ENCODE measurements at regions not wholly inside any gene's neighbourhood (a gene's known extent, or its start where the extent isn't known, plus 50 kb on each side); places are given as distances from the start of the nearest gene placed in this dataset.

GRCh38 chr6:159099276-159099675 lies 54.5 kb upstream of the TAGAP start:
- Histone ChIP-seq H3K4me3 (replicated peaks; ENCODE audit: low read depth, low read length) (no peak overlapping the region), H3K27me3 (replicated peaks; ENCODE audit: control insufficient read depth, insufficient read depth, low read length) (no peaks in the 10 kb centered on the region), H3K36me3 (ENCODE audit: control insufficient read depth, insufficient read depth, low read length) (no peaks in the 10 kb centered on the region)
- no peak for DNase-seq (ENCODE audit: extremely low read depth, insufficient read length)
- TF ChIP-seq CTCF (IDR thresholded peaks at IDR 0.05; ENCODE audit: insufficient read depth, low read length, poor library complexity, severe bottlenecking), result no peak

DNA sequence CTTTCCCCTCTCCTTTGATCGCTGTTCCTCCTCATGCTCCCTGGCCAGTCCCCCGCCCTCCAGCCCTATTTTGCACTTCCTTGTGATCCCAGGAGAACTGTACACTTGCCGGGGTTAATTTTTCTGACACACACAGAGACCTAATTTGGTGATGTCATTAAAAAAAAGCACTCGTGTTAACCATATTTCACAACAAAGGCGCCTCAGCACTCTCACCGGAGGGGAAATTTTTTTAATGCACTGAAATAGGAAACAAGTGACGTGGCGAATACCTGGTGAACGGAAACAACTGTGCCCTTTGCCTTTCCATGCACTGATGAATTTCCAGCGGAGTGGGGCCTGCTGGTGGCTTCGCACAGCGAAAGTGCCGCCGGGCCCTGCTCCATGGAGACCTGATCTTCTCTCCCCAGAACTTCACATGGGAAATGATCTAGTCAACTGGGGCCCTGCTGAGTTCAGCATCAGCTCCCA lies 53.9 kb upstream of the TAGAP start:
- peak; percentile 64 for DNase-seq (ENCODE audit: extremely low read depth, insufficient read length)

DNA sequence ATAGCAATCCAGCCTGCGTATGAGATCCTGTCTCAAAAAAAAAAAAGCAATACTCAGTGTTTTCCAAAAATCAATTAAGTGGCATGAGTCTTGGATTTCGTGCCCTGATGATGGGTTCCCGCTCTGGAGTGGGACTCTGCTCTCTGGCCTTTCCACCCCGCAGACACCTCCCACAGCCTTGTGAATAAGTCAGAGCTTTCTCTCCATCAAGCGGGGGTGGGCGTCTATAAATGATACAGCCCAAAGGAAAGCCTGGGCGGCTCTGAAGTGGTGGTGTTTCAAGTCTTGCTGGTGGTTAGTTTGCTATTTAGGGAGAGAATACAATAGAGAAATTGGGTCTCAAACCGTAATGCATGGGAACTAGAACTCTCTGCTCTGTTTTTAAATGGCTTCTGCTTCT lies 52.5 kb upstream of the TAGAP start:
- no peak for DNase-seq (ENCODE audit: extremely low read depth, insufficient read length)
- TF ChIP-seq CTCF (IDR thresholded peaks at IDR 0.05; ENCODE audit: insufficient read depth, low read length, poor library complexity, severe bottlenecking), result no peak
- Histone ChIP-seq H3K36me3 (ENCODE audit: control insufficient read depth, insufficient read depth, low read length) (no peaks in the 10 kb centered on the region), H3K27me3 (replicated peaks; ENCODE audit: control insufficient read depth, insufficient read depth, low read length) (no peaks in the 10 kb centered on the region), H3K4me3 (replicated peaks; ENCODE audit: low read depth, low read length) (no peak overlapping the region)

More for the DNA sequence above, 53.9 kb upstream of the TAGAP start:
- H3K36me3 ChIP-seq (ENCODE audit: control insufficient read depth, insufficient read depth, low read length), result no peaks in the 10 kb centered on the region
- TF ChIP-seq CTCF (IDR thresholded peaks at IDR 0.05; ENCODE audit: insufficient read depth, low read length, poor library complexity, severe bottlenecking), result no peak
- H3K27me3 ChIP-seq (replicated peaks; ENCODE audit: control insufficient read depth, insufficient read depth, low read length), result no peaks in the 10 kb centered on the region
- H3K4me3 ChIP-seq (replicated peaks; ENCODE audit: low read depth, low read length), result no peak overlapping the region

DNA sequence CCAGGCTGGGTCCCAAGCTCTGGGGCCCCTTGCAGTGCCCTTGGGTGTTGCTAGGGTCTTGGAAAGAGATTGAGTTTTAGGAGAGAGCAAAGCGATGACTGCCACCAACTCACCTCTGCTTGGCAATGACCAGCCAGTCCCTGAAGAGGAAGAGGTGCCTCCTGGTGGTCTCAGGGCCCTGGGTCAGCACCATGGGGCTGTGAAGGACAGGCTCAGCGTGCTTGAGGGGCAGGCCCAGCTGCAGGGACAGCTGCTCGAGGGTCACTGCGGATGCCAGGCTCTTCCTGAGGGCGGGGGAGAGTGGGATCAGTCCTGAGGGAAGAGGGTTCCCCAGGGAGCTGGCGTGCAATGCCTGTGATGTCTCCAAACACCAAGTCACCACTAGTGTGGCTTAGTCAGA lies 50.8 kb upstream of the TAGAP start:
- Histone ChIP-seq H3K4me3 (replicated peaks; ENCODE audit: low read depth, low read length) (no peak overlapping the region), H3K36me3 (ENCODE audit: control insufficient read depth, insufficient read depth, low read length) (no peaks in the 10 kb centered on the region), H3K27me3 (replicated peaks; ENCODE audit: control insufficient read depth, insufficient read depth, low read length) (no peaks in the 10 kb centered on the region)
- no peak for DNase-seq (ENCODE audit: extremely low read depth, insufficient read length)
- TF ChIP-seq CTCF (IDR thresholded peaks at IDR 0.05; ENCODE audit: insufficient read depth, low read length, poor library complexity, severe bottlenecking), result no peak

DNA sequence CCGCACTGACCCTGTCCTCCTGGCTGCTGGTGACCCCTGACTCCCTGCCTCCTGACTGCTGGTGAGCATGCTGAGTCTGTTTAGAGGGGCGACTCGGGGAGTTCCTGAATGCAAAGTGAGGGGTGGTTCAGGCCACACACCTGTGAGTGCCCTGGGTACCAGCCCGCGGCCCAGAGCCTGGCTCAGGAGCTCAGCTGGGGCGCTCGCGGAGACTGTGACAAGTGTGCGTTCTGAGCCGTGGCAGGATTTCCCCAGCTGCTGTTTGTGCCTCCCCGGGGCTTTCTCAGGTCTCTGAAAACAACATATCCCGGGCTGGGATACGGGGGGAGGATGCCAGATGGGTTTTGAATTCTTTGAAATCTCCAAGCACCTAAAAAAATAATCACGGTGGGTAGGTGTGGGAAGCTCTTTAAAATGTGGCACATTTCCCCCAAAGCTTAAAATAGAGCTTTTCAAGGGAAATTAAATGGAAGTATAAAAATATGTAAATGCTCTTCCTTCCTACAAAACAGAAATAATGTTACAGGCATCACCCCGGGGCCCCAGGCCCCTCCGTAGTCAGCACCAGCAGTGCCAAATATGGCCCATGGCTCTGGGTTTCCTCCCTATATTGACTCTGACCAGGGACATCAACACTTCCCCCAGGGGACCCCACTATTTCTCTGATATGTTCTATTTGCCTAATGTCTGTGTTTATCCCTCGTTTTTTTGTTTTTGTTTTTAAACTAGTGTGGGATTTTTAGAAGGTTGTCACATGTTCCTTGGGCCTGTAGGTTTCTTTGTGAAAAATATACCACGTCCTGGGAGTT lies 49.9 kb upstream of the TAGAP start:
- no peak for TF ChIP-seq CTCF (IDR thresholded peaks at IDR 0.05; ENCODE audit: insufficient read depth, low read length, poor library complexity, severe bottlenecking)

More for the DNA sequence above, 49.9 kb upstream of the TAGAP start:
- no peak overlapping the region for H3K4me3 ChIP-seq (replicated peaks; ENCODE audit: low read depth, low read length)
- no peaks in the 10 kb centered on the region for H3K36me3 ChIP-seq (ENCODE audit: control insufficient read depth, insufficient read depth, low read length)
- peak; percentile 75 for DNase-seq (ENCODE audit: extremely low read depth, insufficient read length)
- H3K27me3 ChIP-seq (replicated peaks; ENCODE audit: control insufficient read depth, insufficient read depth, low read length), result no peaks in the 10 kb centered on the region

Data from GM06990 (cell line).